Aorta (tissue), 5 donors: ENCODE measurements at regions not wholly inside any gene's neighbourhood (a gene's known extent, or its start where the extent isn't known, plus 50 kb on each side); places are given as distances from the start of the nearest gene placed in this dataset.

ENCODE experiments used
- ATAC-seq: fragments of 200-7000 bp; cut with Tn5 transposase; one replicate; pipeline ENCODE4 v1.9.1; 2022; ENCODE audit warnings: moderate library complexity; ENCODE audit not compliant: low FRiP score
- DNase-seq, 2 donors: peaks; one replicate each; pipeline ENCODE4 v3.0.0-alpha.2; 2020
- H3K27ac ChIP-seq, 2 donors: one replicate each; pipeline ENCODE4 v1.5.1; 2013; ENCODE audit warnings: low read length in 2 of 2, mild to moderate bottlenecking in 2 of 2, moderate library complexity in 2 of 2, control low read depth in 1 of 2, inconsistent platforms in 1 of 2, low read depth in 1 of 2
- H3K27me3 ChIP-seq, 2 donors: one replicate each; pipeline ENCODE4 v1.6.1; 2013; ENCODE audit warnings: control low read depth in 1 of 2, low read length in 1 of 2, mild to moderate bottlenecking in 1 of 2, moderate library complexity in 1 of 2; ENCODE audit not compliant: insufficient read depth in 2 of 2, control insufficient read depth in 1 of 2
- H3K36me3 ChIP-seq, 2 donors: one replicate each; pipeline ENCODE4 v1.6.1; 2013; ENCODE audit warnings: control low read depth in 1 of 2, low read length in 1 of 2, mild to moderate bottlenecking in 1 of 2; ENCODE audit not compliant: insufficient read depth in 2 of 2, control insufficient read depth in 1 of 2
- H3K4me1 ChIP-seq, 2 donors: one replicate each; pipeline ENCODE4 v1.6.1; 2013; ENCODE audit warnings: low read length in 2 of 2, control low read depth in 1 of 2, mild to moderate bottlenecking in 1 of 2, moderate library complexity in 1 of 2; ENCODE audit not compliant: insufficient read depth in 2 of 2, control insufficient read depth in 1 of 2
- H3K4me3 ChIP-seq, 2 donors: one replicate each; pipeline ENCODE4 v1.5.1; 2013; ENCODE audit warnings: low read length in 2 of 2, control low read depth in 1 of 2, mild to moderate bottlenecking in 1 of 2
- H3K9me3 ChIP-seq: one replicate; pipeline ENCODE4 v1.6.1; 2013; ENCODE audit warnings: mild to moderate bottlenecking, low read length; ENCODE audit not compliant: control insufficient read depth
- WGBS, 2 donors: extraction: QIAGEN DNeasy Blood & Tissue Kit; methylation state at CpG; one replicate each; pipeline ENCODE4 v1.1.7; 2013; 5-methylcytosine and 5-hydroxymethylcytosine counted together
- intact Hi-C, 2 donors: fragments of 100-400 bp; cut with DNase I; formaldehyde crosslinking; loops; one replicate each; pipeline versions ENCODE4 v1.14.2 to v1.15.0; 2022
- donor health status: healthy with polysubstance abuse.
- donor health status: Bipolar disorder and iron deficiency.
- donor health status: DM: no; HTN: no; CAD: no.
- donor health status: DM: no; HTN: no; CAD: no.
- donor health status: DM: yes; HTN: yes; CAD: no.

- Histone ChIP-seq H3K27me3 (no peaks in the 10 kb centered on the region), H3K36me3 (no peaks in the 10 kb centered on the region), H3K4me1 (no peaks in the 10 kb centered on the region), H3K4me3 (no peak overlapping the region), H3K9me3 (peaks cover 1% of the 10 kb centered on the region), H3K27ac (no peak overlapping the region)
- intact Hi-C loops, result no loop called here
- ATAC-seq, result no peak
- no peak for DNase-seq
These were observed 68.7 kb upstream of the RNF7 start for GRCh38 chr3:141669434-141669833.

- Histone ChIP-seq H3K4me3 (no peak overlapping the region), H3K4me1 (no peaks in the 10 kb centered on the region), H3K9me3 (no peaks in the 10 kb centered on the region), H3K27ac (no peak overlapping the region), H3K36me3 (no peaks in the 10 kb centered on the region), H3K27me3 (no peaks in the 10 kb centered on the region)
- no peak for ATAC-seq
- intact Hi-C loops, result no loop called here
- no peak for DNase-seq
These were observed 60.4 kb upstream of the RNF7 start for GRCh38 chr3:141677701-141678100.

GRCh38 chr3:141680620-141681389 is 57.3 kb upstream of the RNF7 start:
- intact Hi-C loops, result no loop called here
- H3K4me3 ChIP-seq, result no peak overlapping the region
- 66% methylated on average over 2 of the region's 2 CpGs for WGBS, 2 donors
- no peaks in the 10 kb centered on the region for H3K4me1 ChIP-seq
- no peaks in the 10 kb centered on the region for H3K36me3 ChIP-seq
- ATAC-seq (no peak), DNase-seq (no peak)
- no peaks in the 10 kb centered on the region for H3K9me3 ChIP-seq
- H3K27ac ChIP-seq, result peak overlapping the region in 1 of 2 donors; percentile 45
- H3K27me3 ChIP-seq, result no peaks in the 10 kb centered on the region

GRCh38 chr3:141681390-141681780 is 56.7 kb upstream of the RNF7 start:
- WGBS, 2 donors, result 57 to 60% methylated on average over 4 of the region's 4 CpGs

GRCh38 chr3:141682007-141682406 is 56.1 kb upstream of the RNF7 start:
- 74 to 83% methylated on average over 3 of the region's 3 CpGs for WGBS, 2 donors
- no peak for ATAC-seq
- Histone ChIP-seq H3K27me3 (no peaks in the 10 kb centered on the region), H3K4me3 (no peak overlapping the region), H3K36me3 (no peaks in the 10 kb centered on the region), H3K4me1 (no peaks in the 10 kb centered on the region), H3K9me3 (no peaks in the 10 kb centered on the region), H3K27ac (no peak overlapping the region)
- intact Hi-C loops, result no loop called here
- no peak for DNase-seq

More at GRCh38 chr3:141681390-141681780, 56.7 kb upstream of the RNF7 start:
- H3K9me3 ChIP-seq, result no peaks in the 10 kb centered on the region
- H3K27ac ChIP-seq, result no peak overlapping the region
- H3K4me3 ChIP-seq, result no peak overlapping the region
- H3K4me1 ChIP-seq, result no peaks in the 10 kb centered on the region
- no peaks in the 10 kb centered on the region for H3K27me3 ChIP-seq
- no peaks in the 10 kb centered on the region for H3K36me3 ChIP-seq
- DNase-seq (no peak), ATAC-seq (no peak)
- intact Hi-C loops, result no loop called here

- Histone ChIP-seq H3K27ac (no peak overlapping the region), H3K36me3 (no peaks in the 10 kb centered on the region), H3K4me1 (no peaks in the 10 kb centered on the region), H3K4me3 (no peak overlapping the region), H3K9me3 (no peaks in the 10 kb centered on the region), H3K27me3 (no peaks in the 10 kb centered on the region)
- ATAC-seq (no peak), DNase-seq (no peak)
- WGBS, 2 donors, result 90 to 97% methylated on average over 9 of the region's 9 CpGs
- intact Hi-C loops, result no loop called here
These were observed 55.2 kb upstream of the RNF7 start for GRCh38 chr3:141682921-141683320.

GRCh38 chr3:141684758-141685157 is 53.3 kb upstream of the RNF7 start:
- ATAC-seq (no peak), DNase-seq (no peak)
- Histone ChIP-seq H3K36me3 (no peaks in the 10 kb centered on the region), H3K27me3 (no peaks in the 10 kb centered on the region), H3K9me3 (no peaks in the 10 kb centered on the region), H3K27ac (no peak overlapping the region), H3K4me1 (no peaks in the 10 kb centered on the region), H3K4me3 (no peak overlapping the region)
- intact Hi-C loops, result no loop called here
- 99 to 100% methylated on average over 1 of the region's 1 CpG for WGBS, 2 donors

- H3K4me1 ChIP-seq, result no peaks in the 10 kb centered on the region
- DNase-seq (peak; percentile 75 to 83), ATAC-seq (peak; percentile 87)
- intact Hi-C loops, result no loop called here
- no peaks in the 10 kb centered on the region for H3K9me3 ChIP-seq
- H3K4me3 ChIP-seq, result peak overlapping the region; percentile 21 to 24
- 41% methylated on average over 8 of the region's 8 CpGs for WGBS, 2 donors
- no peaks in the 10 kb centered on the region for H3K36me3 ChIP-seq
- no peaks in the 10 kb centered on the region for H3K27me3 ChIP-seq
- no peak overlapping the region for H3K27ac ChIP-seq
These were observed 51.4 kb upstream of the RNF7 start for GRCh38 chr3:141686466-141687291.
